IPS-NIHi7 (cell line): ENCODE measurements at regions not wholly inside any gene's neighbourhood (a gene's known extent, or its start where the extent isn't known, plus 50 kb on each side); places are given as distances from the start of the nearest gene placed in this dataset.
"Not testable (repeated sequence)": the region's sequence is repeated elsewhere in the genome, so short reads cannot be mapped to it uniquely, and the experiment has no call there.

Experiments
- DNase-seq: peaks from one replicate; pipeline ENCODE4 v3.0.0; 2012; ENCODE audit warnings: mixed read lengths; ENCODE audit errors: extremely low spot score

GRCh38 chr6:106884576-106884975 lies 90.0 kb downstream of the CD24 start:
- no peak for DNase-seq

- DNase-seq = no peak
Observed at GRCh38 chr6:106883808-106884262, 90.7 kb downstream of the CD24 start.

GRCh38 chr6:106882601-106883518 lies 91.7 kb downstream of the CD24 start:
- DNase-seq = no peak

GRCh38 chr6:106882138-106882537 lies 92.4 kb downstream of the CD24 start:
- no peak for DNase-seq

- DNase-seq = no peak
Observed at GRCh38 chr6:106880952-106881351, 93.6 kb downstream of the CD24 start.

GRCh38 chr6:106875782-106876321 lies 98.7 kb downstream of the CD24 start:
- DNase-seq = no peak

GRCh38 chr6:106874481-106874880 lies 100.0 kb downstream of the CD24 start:
- no peak for DNase-seq

- DNase-seq = no peak
Observed at GRCh38 chr6:106872049-106872448, 102.5 kb downstream of the CD24 start.

- no peak for DNase-seq
Observed at GRCh38 chr6:106870824-106871717, 103.5 kb downstream of the CD24 start.

- DNase-seq = no peak
Observed at GRCh38 chr6:106870069-106870468, 104.5 kb downstream of the CD24 start.

- no peak for DNase-seq
Observed at GRCh38 chr6:106869203-106869602, 105.3 kb downstream of the CD24 start.

- peak; percentile 38 for DNase-seq
Observed at GRCh38 chr6:106866875-106867658, 107.5 kb downstream of the CD24 start.

- no peak for DNase-seq
Observed at GRCh38 chr6:106862858-106863257, 111.7 kb downstream of the CD24 start.

- DNase-seq = no peak
Observed at GRCh38 chr6:106860940-106861339, 113.6 kb downstream of the CD24 start.

- no peak for DNase-seq
Observed at GRCh38 chr6:106858653-106859092, 115.9 kb downstream of the CD24 start.

- no peak for DNase-seq
Observed at GRCh38 chr6:106857771-106858652, 116.5 kb downstream of the CD24 start.

- not testable (repeated sequence) for DNase-seq
Observed at GRCh38 chr6:106857310-106857709, 117.2 kb downstream of the CD24 start.

- no peak for DNase-seq
Observed at GRCh38 chr6:106856227-106856874, 118.2 kb downstream of the CD24 start.

- no peak for DNase-seq
Observed at GRCh38 chr6:106855117-106855516, 119.4 kb downstream of the CD24 start.
